ENCODE measurements at regions not wholly inside any gene's neighbourhood (a gene's known extent, or its start where the extent isn't known, plus 50 kb on each side); places are given as distances from the start of the nearest gene placed in this dataset.

DNA sequence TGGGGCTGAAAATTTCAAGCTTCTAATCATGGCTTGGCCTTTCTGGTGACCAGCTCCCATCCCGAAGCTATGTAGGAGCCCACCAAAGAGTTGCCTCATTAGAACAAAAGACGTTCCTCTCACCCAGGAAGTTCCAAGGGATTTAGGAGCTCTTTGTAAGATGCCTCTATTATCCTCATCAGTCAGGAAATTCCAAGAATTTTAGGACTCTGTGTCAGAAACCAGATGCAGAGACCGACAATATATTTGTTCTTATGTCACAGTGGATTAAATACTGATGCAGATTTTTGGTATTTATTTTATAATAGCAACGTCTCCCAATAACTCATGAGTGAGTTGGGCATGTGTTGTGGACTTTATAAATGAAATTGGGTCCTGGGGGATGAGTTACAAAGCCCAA, 91.8 kb upstream of the SKOR2 start:
- H3K27me3 Mint-ChIP-seq (ENCODE audit: insufficient read depth, low read depth, poor library complexity) = no peaks in the 10 kb centered on the region
- H3K4me1 Mint-ChIP-seq = no peaks in the 10 kb centered on the region

More for the DNA sequence above, 91.8 kb upstream of the SKOR2 start:
- no peak overlapping the region for H3K27ac ChIP-seq (ENCODE audit: low read depth)
- TF ChIP-seq, protein P1, sequence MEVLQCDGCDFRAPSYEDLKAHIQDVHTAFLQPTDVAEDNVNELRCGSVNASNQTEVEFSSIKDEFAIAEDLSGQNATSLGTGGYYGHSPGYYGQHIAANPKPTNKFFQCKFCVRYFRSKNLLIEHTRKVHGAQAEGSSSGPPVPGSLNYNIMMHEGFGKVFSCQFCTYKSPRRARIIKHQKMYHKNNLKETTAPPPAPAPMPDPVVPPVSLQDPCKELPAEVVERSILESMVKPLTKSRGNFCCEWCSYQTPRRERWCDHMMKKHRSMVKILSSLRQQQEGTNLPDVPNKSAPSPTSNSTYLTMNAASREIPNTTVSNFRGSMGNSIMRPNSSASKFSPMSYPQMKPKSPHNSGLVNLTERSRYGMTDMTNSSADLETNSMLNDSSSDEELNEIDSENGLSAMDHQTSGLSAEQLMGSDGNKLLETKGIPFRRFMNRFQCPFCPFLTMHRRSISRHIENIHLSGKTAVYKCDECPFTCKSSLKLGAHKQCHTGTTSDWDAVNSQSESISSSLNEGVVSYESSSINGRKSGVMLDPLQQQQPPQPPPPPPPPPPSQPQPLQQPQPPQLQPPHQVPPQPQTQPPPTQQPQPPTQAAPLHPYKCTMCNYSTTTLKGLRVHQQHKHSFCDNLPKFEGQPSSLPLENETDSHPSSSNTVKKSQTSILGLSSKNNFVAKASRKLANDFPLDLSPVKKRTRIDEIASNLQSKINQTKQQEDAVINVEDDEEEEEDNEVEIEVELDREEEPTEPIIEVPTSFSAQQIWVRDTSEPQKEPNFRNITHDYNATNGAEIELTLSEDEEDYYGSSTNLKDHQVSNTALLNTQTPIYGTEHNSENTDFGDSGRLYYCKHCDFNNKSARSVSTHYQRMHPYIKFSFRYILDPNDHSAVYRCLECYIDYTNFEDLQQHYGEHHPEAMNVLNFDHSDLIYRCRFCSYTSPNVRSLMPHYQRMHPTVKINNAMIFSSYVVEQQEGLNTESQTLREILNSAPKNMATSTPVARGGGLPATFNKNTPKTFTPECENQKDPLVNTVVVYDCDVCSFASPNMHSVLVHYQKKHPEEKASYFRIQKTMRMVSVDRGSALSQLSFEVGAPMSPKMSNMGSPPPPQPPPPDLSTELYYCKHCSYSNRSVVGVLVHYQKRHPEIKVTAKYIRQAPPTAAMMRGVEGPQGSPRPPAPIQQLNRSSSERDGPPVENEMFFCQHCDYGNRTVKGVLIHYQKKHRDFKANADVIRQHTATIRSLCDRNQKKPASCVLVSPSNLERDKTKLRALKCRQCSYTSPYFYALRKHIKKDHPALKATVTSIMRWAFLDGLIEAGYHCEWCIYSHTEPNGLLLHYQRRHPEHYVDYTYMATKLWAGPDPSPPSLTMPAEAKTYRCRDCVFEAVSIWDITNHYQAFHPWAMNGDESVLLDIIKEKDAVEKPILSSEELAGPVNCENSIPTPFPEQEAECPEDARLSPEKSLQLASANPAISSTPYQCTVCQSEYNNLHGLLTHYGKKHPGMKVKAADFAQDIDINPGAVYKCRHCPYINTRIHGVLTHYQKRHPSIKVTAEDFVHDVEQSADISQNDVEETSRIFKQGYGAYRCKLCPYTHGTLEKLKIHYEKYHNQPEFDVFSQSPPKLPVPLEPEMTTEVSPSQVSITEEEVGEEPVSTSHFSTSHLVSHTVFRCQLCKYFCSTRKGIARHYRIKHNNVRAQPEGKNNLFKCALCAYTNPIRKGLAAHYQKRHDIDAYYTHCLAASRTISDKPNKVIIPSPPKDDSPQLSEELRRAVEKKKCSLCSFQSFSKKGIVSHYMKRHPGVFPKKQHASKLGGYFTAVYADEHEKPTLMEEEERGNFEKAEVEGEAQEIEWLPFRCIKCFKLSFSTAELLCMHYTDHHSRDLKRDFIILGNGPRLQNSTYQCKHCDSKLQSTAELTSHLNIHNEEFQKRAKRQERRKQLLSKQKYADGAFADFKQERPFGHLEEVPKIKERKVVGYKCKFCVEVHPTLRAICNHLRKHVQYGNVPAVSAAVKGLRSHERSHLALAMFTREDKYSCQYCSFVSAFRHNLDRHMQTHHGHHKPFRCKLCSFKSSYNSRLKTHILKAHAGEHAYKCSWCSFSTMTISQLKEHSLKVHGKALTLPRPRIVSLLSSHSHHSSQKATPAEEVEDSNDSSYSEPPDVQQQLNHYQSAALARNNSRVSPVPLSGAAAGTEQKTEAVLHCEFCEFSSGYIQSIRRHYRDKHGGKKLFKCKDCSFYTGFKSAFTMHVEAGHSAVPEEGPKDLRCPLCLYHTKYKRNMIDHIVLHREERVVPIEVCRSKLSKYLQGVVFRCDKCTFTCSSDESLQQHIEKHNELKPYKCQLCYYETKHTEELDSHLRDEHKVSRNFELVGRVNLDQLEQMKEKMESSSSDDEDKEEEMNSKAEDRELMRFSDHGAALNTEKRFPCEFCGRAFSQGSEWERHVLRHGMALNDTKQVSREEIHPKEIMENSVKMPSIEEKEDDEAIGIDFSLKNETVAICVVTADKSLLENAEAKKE (CRISPR knock-in tag; IDR thresholded peaks at IDR 0.05) = no peak
- TF ChIP-seq STAT1 (IDR thresholded peaks at IDR 0.05; ENCODE audit: unreplicated experiment) (no peak), EZH2phosphoT487 (IDR thresholded peaks at IDR 0.05; ENCODE audit: unreplicated experiment) (no peak), ZNF114 (CRISPR knock-in tag; IDR thresholded peaks at IDR 0.05) (no peak), JUNB (IDR thresholded peaks at IDR 0.05; ENCODE audit: unreplicated experiment) (no peak), NANOG (IDR thresholded peaks at IDR 0.05; ENCODE audit: borderline replicate concordance) (no peak)
- TF ChIP-seq, protein P2, sequence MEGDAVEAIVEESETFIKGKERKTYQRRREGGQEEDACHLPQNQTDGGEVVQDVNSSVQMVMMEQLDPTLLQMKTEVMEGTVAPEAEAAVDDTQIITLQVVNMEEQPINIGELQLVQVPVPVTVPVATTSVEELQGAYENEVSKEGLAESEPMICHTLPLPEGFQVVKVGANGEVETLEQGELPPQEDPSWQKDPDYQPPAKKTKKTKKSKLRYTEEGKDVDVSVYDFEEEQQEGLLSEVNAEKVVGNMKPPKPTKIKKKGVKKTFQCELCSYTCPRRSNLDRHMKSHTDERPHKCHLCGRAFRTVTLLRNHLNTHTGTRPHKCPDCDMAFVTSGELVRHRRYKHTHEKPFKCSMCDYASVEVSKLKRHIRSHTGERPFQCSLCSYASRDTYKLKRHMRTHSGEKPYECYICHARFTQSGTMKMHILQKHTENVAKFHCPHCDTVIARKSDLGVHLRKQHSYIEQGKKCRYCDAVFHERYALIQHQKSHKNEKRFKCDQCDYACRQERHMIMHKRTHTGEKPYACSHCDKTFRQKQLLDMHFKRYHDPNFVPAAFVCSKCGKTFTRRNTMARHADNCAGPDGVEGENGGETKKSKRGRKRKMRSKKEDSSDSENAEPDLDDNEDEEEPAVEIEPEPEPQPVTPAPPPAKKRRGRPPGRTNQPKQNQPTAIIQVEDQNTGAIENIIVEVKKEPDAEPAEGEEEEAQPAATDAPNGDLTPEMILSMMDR (conservative IDR thresholded peaks at IDR 0.05; ENCODE audit: low read depth in 2 of 2) = no peak
- TF ChIP-seq, protein P3, sequence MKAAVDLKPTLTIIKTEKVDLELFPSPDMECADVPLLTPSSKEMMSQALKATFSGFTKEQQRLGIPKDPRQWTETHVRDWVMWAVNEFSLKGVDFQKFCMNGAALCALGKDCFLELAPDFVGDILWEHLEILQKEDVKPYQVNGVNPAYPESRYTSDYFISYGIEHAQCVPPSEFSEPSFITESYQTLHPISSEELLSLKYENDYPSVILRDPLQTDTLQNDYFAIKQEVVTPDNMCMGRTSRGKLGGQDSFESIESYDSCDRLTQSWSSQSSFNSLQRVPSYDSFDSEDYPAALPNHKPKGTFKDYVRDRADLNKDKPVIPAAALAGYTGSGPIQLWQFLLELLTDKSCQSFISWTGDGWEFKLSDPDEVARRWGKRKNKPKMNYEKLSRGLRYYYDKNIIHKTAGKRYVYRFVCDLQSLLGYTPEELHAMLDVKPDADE (IDR thresholded peaks at IDR 0.05) = no peak
- Mint-ChIP-seq H3K27ac (no peak overlapping the region), H3K9me3 (no peaks in the 10 kb centered on the region), H3K4me3 (no peak overlapping the region), H3K36me3 (ENCODE audit: low read depth) (no peaks in the 10 kb centered on the region)
- no peak for DNase-seq (ENCODE audit: low spot score)
- no peaks in the 10 kb centered on the region for H3K27me3 ChIP-seq (ENCODE audit: insufficient read depth)
- H3F3A ChIP-seq (replicated peaks; ENCODE audit: low read depth) = no peaks in the 10 kb centered on the region
- H4K20me1 ChIP-seq (replicated peaks; ENCODE audit: insufficient read depth) = no peaks in the 10 kb centered on the region
- peaks cover 12% of the 10 kb centered on the region; the same call in 1 of the 2 replicates for H3K9me2 ChIP-seq (ENCODE audit: insufficient read depth)
- no peak overlapping the region for H3K4me2 ChIP-seq
- no peaks in the 10 kb centered on the region for H3K36me3 ChIP-seq (ENCODE audit: insufficient read depth)
- H2AFZ ChIP-seq = no peak overlapping the region
- no peak overlapping the region for H3K4me3 ChIP-seq
- ATAC-seq = no peak
- no peaks in the 10 kb centered on the region for H3K79me2 ChIP-seq (replicated peaks; ENCODE audit: insufficient read depth)
- no peaks in the 10 kb centered on the region for H3K4me1 ChIP-seq (ENCODE audit: insufficient read depth)
